KBM-7 (cell line): ENCODE measurements at regions not wholly inside any gene's neighbourhood (a gene's known extent, or its start where the extent isn't known, plus 50 kb on each side); places are given as distances from the start of the nearest gene placed in this dataset.

Experiments
- DNase-seq: peaks from one replicate; pipeline ENCODE4 v3.0.0-alpha.2; 2015
- in situ Hi-C: fragments of 300-500 bp; cut with MboI; formaldehyde crosslinking; loops from 2 replicates; pipeline ENCODE4 v1.14.3; 2020; ENCODE audit warnings: low sequenced_read_pairs, low pct_unique_long_range_greater_than_20kb, mixed read lengths

- in situ Hi-C loops: no loop called here
- DNase-seq: peak; percentile 83
Measured at GRCh38 chr4:56757821-56758411, 63.6 kb downstream of the SPINK2 start.

GRCh38 chr4:56757261-56757746, 64.2 kb downstream of the SPINK2 start:
- in situ Hi-C loops: no loop called here
- DNase-seq: no peak

- in situ Hi-C loops: no loop called here
- DNase-seq: no peak
Measured at GRCh38 chr4:56755901-56756300, 65.6 kb downstream of the SPINK2 start.

GRCh38 chr4:56752985-56753384, 68.5 kb downstream of the SPINK2 start:
- no peak for DNase-seq
- in situ Hi-C loops: no loop called here

- in situ Hi-C loops: no loop called here
- no peak for DNase-seq
Measured at GRCh38 chr4:56750231-56750630, 69.1 kb upstream of the HOPX start.

GRCh38 chr4:56748271-56748670, 67.2 kb upstream of the HOPX start:
- in situ Hi-C loops: no loop called here
- no peak for DNase-seq

- DNase-seq: no peak
- in situ Hi-C loops: no loop called here
Measured at GRCh38 chr4:56746639-56747038, 65.5 kb upstream of the HOPX start.

GRCh38 chr4:56745042-56745441, 63.9 kb upstream of the HOPX start:
- DNase-seq: no peak
- in situ Hi-C loops: no loop called here

GRCh38 chr4:56744030-56744429, 62.9 kb upstream of the HOPX start:
- no peak for DNase-seq
- in situ Hi-C loops: no loop called here

- in situ Hi-C loops: no loop called here
- no peak for DNase-seq
Measured at GRCh38 chr4:56743550-56743949, 62.5 kb upstream of the HOPX start.

- DNase-seq: no peak
- in situ Hi-C loops: no loop called here
Measured at GRCh38 chr4:56742080-56742871, 61.2 kb upstream of the HOPX start.

GRCh38 chr4:56741595-56741994, 60.5 kb upstream of the HOPX start:
- DNase-seq: no peak
- in situ Hi-C loops: no loop called here

- DNase-seq: no peak
- in situ Hi-C loops: no loop called here
Measured at GRCh38 chr4:56739066-56739777, 58.1 kb upstream of the HOPX start.

GRCh38 chr4:56737666-56738065, 56.6 kb upstream of the HOPX start:
- in situ Hi-C loops: no loop called here
- no peak for DNase-seq

GRCh38 chr4:56733352-56733751, 52.3 kb upstream of the HOPX start:
- in situ Hi-C loops: no loop called here
- no peak for DNase-seq

- in situ Hi-C loops: no loop called here
- DNase-seq: no peak
Measured at GRCh38 chr4:56732301-56732700, 51.2 kb upstream of the HOPX start.

- in situ Hi-C loops: no loop called here
- DNase-seq: peak; percentile 55
Measured at GRCh38 chr4:56731857-56732256, 50.8 kb upstream of the HOPX start.
